Choroid plexus epithelial cell (primary cell): ENCODE measurements at regions not wholly inside any gene's neighbourhood (a gene's known extent, or its start where the extent isn't known, plus 50 kb on each side); places are given as distances from the start of the nearest gene placed in this dataset.

Source experiments
- DNase-seq: peaks from one replicate; pipeline ENCODE4 v3.0.0-alpha.2; 2010; ENCODE audit warnings: low read depth
- H3K4me3 ChIP-seq: 2 replicates; pipeline ENCODE4 v1.5.1; 2011; ENCODE audit warnings: low read depth, mild to moderate bottlenecking, control low read depth, low read length, moderate library complexity
- TF ChIP-seq, protein P1 (sequence below): conservative IDR thresholded peaks from 2 replicates; pipeline ENCODE4 v1.5.1; 2011; ENCODE audit warnings: low read depth, mild to moderate bottlenecking, control low read depth, inconsistent platforms, low read length, moderate library complexity

DNA sequence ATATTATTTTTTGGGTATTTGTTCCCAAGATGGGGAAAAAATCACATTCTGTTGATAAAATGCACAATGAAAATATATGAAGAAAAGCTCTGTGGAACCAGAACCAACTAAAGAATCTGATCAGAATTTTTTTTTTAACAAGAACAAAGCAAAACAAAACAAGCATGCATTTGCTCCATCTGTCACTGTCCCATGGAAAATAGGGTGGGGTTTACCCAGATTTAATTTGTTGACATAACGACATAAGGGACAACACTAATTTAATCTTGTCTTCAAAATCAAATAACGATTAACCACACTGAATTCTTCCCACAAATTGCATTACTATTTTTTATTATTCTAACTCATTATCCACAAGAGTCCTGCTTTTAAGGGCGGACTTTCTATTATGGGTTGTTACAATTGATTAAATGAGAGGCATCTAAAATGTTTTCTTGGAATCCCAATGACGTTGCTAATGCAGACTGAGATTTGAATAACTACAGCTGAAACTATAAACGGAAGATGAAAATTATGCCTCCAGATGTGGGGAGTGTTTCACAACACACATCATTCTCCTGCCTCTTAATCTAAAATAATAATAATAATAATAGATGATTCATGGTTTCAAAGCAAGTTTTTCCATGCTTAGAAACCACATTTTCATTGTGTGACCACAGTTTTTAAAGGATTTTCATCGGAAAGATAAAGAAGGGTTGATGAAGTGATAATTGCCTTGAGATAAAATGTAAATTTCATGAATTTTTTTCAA lies 307.0 kb upstream of the CPEB2 start:
- TF ChIP-seq, protein P1, sequence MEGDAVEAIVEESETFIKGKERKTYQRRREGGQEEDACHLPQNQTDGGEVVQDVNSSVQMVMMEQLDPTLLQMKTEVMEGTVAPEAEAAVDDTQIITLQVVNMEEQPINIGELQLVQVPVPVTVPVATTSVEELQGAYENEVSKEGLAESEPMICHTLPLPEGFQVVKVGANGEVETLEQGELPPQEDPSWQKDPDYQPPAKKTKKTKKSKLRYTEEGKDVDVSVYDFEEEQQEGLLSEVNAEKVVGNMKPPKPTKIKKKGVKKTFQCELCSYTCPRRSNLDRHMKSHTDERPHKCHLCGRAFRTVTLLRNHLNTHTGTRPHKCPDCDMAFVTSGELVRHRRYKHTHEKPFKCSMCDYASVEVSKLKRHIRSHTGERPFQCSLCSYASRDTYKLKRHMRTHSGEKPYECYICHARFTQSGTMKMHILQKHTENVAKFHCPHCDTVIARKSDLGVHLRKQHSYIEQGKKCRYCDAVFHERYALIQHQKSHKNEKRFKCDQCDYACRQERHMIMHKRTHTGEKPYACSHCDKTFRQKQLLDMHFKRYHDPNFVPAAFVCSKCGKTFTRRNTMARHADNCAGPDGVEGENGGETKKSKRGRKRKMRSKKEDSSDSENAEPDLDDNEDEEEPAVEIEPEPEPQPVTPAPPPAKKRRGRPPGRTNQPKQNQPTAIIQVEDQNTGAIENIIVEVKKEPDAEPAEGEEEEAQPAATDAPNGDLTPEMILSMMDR: no peak
- peak; percentile 14 for DNase-seq
- H3K4me3 ChIP-seq: no peak overlapping the region

DNA sequence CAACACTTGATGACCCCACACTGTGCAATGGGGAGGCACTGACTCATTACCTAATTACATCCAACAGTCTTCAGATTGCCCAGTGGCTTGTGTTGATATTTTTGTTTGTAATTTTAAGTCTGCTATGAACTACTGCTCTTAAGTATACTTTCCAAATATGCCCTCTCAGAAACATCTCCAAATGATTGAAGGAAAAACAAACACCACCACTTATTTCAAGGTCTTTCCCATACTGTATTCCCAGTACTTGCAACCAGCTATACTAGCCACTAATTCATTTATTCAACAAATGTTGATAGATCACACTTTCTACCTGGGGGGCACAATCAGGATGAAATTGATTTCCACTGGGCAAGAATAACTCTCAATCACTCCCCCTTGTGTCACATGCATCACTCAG lies 302.2 kb upstream of the CPEB2 start:
- TF ChIP-seq, protein P1: peak; percentile 10
- no peak for DNase-seq
- H3K4me3 ChIP-seq: no peak overlapping the region

DNA sequence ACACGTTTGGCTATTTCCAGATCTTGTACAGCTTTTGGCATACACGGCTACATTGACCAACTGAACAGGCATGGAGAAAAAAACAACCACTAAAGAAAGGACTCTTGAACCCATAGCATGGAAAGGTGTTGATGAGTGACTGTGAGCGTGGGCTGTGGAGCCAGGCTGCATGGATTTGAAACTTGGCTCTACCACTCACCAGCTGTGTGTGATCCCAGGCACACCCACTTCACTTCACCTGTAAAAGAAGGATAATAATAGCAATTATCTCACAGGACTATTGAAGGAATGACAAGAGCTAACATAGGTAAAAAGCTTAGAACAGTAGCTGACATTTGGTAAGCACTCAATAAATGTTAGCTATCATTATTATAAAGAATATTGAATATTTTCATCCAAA lies 301.7 kb upstream of the CPEB2 start:
- H3K4me3 ChIP-seq: no peak overlapping the region
- TF ChIP-seq, protein P1: no peak
- DNase-seq: no peak

DNA sequence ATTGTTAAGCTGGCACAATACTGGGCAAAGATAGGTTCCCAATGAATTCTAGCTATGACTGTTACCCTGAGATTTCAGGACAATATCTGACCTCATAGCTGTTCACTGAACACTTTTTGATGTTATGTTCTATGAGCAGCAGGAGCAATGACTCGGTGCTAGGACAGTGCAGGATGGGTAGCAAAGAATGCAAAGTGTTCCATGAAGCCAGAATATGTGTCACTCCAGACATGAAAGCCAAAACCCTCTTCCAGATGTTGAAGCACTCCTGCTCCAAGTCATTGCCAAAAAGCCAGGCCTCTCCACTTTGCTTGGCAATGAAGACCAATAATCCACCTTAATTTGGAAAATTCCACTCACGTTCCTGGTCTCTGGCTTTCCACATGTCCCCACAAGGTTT lies 300.9 kb upstream of the CPEB2 start:
- no peak overlapping the region for H3K4me3 ChIP-seq
- DNase-seq: no peak
- TF ChIP-seq, protein P1: no peak

DNA sequence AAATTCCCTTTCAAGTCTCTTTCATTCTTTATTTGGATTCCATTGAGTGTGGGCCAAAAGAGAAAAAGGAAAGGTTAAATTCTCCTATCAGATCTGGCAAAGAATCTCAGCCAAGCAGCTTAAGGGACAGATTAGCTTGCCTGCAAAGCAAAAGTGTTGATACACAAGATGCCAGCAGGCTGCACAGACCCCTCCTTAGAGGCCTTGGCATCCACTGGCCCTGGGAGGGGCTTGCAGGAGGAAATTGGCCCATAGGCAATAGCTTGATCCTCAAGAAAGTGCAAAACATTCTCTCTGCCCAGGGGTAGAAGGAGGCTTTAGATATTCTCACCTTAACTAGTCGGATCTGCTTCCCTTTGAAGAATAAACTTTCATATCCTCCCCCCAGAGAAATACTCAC lies 300.4 kb upstream of the CPEB2 start:
- TF ChIP-seq, protein P1: no peak
- no peak overlapping the region for H3K4me3 ChIP-seq
- DNase-seq: peak; percentile 17

DNA sequence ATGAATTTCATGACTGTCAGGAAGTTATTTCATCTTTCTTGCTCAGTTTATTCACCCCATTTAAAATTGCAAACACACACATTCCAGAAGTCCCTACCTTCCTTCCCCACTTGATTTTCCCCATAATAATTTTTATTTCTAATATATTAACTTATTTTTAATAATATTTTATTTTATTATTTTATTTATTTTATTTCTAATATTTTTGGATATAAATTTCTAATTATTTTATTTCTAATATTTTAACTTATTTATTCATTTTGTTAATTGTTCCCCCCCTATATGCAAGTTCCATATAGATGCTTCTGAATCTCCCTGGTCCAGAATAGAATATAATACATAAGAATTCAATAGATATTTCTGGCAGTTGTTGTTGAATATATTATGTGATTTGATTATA lies 293.7 kb upstream of the CPEB2 start:
- TF ChIP-seq, protein P1: no peak
- DNase-seq: no peak
- no peak overlapping the region for H3K4me3 ChIP-seq

DNA sequence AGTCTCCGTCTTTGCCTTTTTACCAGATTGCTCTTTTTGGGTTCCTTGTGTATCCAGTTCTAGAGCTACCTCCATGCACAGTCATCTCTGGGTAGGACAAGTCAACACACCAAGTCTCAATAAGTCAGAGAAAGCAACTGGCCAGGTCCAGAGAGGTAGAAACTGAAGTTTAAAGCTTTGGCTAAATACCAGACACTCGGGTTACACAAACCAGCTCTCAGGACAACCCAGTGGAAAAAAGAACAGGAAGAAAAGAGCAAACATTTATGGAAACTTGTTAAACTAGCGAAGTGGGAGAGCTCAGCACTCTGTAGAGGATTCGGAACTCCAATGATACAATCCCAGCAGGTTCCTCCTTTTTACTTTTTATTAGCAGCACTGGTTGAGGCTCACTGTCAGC lies 291.0 kb upstream of the CPEB2 start:
- no peak for DNase-seq
- TF ChIP-seq, protein P1: no peak

More for the DNA sequence above, 291.0 kb upstream of the CPEB2 start:
- no peak overlapping the region for H3K4me3 ChIP-seq
